ENCODE measurements at regions not wholly inside any gene's neighbourhood (a gene's known extent, or its start where the extent isn't known, plus 50 kb on each side); places are given as distances from the start of the nearest gene placed in this dataset.

DNA sequence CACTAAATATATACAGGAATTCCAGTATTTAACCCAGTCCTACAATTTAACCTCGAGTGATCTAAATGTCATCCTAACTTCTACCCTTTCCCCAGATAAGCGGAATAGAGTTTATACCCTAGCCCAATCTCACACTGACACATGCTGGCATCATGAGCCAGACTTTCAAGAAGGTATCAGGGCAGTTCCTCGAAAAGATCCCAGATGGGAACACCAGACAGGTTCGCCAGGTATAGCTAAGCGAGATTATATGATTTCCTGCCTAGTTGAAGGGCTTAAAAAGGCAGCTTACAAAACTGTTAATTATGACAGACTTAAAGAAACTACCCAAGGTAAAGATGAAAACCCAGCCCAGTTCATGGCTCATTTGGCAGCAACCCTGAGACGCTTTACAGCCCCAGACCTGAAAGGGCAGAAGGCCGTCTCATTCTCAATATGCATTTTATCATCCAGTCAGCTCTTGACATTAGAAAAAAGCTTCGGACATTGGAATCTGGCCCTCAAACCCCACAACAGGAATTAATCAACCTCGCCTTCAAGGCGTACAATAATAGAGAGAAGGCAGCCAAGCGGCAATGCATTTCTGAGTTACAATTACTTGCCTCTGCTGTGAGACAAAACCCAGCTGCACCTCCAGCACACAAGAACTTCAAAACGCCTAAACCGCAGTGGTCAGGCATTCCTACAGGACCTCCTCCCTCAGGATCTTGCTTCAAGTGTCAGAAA lies 668.2 kb upstream of the PKDCC start:
- no peak for DNase-seq (ENCODE audit: low spot score)
- no peaks in the 10 kb centered on the region for H3K9me3 ChIP-seq (ENCODE audit: control insufficient read depth in 4 of 4, low read length in 3 of 4)
- no peak overlapping the region for H3K9ac ChIP-seq (ENCODE audit: low read depth in 1 of 2, low read length in 2 of 2)
- H3K4me3 ChIP-seq (ENCODE audit: low read depth in 1 of 3, low read length in 3 of 3) = no peak overlapping the region
- no peaks in the 10 kb centered on the region for H3K27me3 ChIP-seq (ENCODE audit: control insufficient read depth in 4 of 4, insufficient read depth in 4 of 4, low read length in 3 of 4)
- H3K36me3 ChIP-seq (ENCODE audit: control insufficient read depth in 4 of 4, insufficient read depth in 3 of 4, low read depth in 1 of 4, low read length in 3 of 4) = no peaks in the 10 kb centered on the region
- H3K4me1 ChIP-seq (ENCODE audit: control insufficient read depth in 4 of 4, insufficient read depth in 4 of 4, low read length in 3 of 4) = no peaks in the 10 kb centered on the region
- 80% methylated on average over 13 of the region's 13 CpGs for WGBS
- TF ChIP-seq FOXA1 (IDR thresholded peaks at IDR 0.05) = no peak
- TF ChIP-seq, protein P1, sequence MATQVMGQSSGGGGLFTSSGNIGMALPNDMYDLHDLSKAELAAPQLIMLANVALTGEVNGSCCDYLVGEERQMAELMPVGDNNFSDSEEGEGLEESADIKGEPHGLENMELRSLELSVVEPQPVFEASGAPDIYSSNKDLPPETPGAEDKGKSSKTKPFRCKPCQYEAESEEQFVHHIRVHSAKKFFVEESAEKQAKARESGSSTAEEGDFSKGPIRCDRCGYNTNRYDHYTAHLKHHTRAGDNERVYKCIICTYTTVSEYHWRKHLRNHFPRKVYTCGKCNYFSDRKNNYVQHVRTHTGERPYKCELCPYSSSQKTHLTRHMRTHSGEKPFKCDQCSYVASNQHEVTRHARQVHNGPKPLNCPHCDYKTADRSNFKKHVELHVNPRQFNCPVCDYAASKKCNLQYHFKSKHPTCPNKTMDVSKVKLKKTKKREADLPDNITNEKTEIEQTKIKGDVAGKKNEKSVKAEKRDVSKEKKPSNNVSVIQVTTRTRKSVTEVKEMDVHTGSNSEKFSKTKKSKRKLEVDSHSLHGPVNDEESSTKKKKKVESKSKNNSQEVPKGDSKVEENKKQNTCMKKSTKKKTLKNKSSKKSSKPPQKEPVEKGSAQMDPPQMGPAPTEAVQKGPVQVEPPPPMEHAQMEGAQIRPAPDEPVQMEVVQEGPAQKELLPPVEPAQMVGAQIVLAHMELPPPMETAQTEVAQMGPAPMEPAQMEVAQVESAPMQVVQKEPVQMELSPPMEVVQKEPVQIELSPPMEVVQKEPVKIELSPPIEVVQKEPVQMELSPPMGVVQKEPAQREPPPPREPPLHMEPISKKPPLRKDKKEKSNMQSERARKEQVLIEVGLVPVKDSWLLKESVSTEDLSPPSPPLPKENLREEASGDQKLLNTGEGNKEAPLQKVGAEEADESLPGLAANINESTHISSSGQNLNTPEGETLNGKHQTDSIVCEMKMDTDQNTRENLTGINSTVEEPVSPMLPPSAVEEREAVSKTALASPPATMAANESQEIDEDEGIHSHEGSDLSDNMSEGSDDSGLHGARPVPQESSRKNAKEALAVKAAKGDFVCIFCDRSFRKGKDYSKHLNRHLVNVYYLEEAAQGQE (IDR thresholded peaks at IDR 0.05) = no peak
- TF ChIP-seq, protein P2, sequence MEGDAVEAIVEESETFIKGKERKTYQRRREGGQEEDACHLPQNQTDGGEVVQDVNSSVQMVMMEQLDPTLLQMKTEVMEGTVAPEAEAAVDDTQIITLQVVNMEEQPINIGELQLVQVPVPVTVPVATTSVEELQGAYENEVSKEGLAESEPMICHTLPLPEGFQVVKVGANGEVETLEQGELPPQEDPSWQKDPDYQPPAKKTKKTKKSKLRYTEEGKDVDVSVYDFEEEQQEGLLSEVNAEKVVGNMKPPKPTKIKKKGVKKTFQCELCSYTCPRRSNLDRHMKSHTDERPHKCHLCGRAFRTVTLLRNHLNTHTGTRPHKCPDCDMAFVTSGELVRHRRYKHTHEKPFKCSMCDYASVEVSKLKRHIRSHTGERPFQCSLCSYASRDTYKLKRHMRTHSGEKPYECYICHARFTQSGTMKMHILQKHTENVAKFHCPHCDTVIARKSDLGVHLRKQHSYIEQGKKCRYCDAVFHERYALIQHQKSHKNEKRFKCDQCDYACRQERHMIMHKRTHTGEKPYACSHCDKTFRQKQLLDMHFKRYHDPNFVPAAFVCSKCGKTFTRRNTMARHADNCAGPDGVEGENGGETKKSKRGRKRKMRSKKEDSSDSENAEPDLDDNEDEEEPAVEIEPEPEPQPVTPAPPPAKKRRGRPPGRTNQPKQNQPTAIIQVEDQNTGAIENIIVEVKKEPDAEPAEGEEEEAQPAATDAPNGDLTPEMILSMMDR (IDR thresholded peaks at IDR 0.05; ENCODE audit: low read depth, low read length, missing input control) = no peak
- TF ChIP-seq, protein P3, sequence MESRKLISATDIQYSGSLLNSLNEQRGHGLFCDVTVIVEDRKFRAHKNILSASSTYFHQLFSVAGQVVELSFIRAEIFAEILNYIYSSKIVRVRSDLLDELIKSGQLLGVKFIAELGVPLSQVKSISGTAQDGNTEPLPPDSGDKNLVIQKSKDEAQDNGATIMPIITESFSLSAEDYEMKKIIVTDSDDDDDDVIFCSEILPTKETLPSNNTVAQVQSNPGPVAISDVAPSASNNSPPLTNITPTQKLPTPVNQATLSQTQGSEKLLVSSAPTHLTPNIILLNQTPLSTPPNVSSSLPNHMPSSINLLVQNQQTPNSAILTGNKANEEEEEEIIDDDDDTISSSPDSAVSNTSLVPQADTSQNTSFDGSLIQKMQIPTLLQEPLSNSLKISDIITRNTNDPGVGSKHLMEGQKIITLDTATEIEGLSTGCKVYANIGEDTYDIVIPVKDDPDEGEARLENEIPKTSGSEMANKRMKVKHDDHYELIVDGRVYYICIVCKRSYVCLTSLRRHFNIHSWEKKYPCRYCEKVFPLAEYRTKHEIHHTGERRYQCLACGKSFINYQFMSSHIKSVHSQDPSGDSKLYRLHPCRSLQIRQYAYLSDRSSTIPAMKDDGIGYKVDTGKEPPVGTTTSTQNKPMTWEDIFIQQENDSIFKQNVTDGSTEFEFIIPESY (IDR thresholded peaks at IDR 0.05) = no peak
- no peak for TF ChIP-seq FOXA2 (IDR thresholded peaks at IDR 0.05)
- no peak for TF ChIP-seq YY1 (IDR thresholded peaks at IDR 0.05)
- TF ChIP-seq NR2F2 (IDR thresholded peaks at IDR 0.05) = no peak
- TF ChIP-seq EGR1 (IDR thresholded peaks at IDR 0.05; ENCODE audit: low read depth in 2 of 2) = no peak
- TF ChIP-seq, protein P4, sequence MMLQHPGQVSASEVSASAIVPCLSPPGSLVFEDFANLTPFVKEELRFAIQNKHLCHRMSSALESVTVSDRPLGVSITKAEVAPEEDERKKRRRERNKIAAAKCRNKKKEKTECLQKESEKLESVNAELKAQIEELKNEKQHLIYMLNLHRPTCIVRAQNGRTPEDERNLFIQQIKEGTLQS (IDR thresholded peaks at IDR 0.05) = no peak
- no peak for TF ChIP-seq RAD21 (IDR thresholded peaks at IDR 0.05)
- no peak for TF ChIP-seq SP1 (IDR thresholded peaks at IDR 0.05)
- TF ChIP-seq, protein P5, sequence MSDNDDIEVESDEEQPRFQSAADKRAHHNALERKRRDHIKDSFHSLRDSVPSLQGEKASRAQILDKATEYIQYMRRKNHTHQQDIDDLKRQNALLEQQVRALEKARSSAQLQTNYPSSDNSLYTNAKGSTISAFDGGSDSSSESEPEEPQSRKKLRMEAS (IDR thresholded peaks at IDR 0.05) = no peak
- no peak for TF ChIP-seq RXRA (IDR thresholded peaks at IDR 0.05)
- TF ChIP-seq HNF4G (IDR thresholded peaks at IDR 0.05) = no peak
- TF ChIP-seq HNF4A (conservative IDR thresholded peaks at IDR 0.05) = no peak
- H3K27ac ChIP-seq (ENCODE audit: low read depth in 1 of 2, low read length in 2 of 2) = no peak overlapping the region

DNA sequence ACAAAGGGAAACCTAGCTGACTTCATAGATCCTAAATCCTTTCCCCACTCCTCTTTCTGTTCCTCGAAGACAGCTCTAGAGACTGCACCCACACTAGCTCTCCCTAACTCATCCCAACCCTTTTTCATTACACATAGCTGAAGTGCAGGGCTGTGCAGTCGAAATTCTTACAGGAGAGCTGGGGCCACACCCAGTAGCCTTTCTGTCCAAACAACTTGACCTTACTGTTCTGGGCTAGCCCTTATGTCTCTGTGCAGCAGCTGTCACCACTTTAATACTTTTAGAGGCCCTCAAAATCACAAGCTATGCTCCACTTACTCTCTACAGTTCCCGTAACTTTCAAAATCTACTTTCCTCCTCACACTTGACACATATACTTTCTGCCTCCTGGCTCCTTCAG lies 666.1 kb upstream of the PKDCC start:
- no peak overlapping the region for H3K4me3 ChIP-seq (ENCODE audit: low read depth in 1 of 3, low read length in 3 of 3)
- TF ChIP-seq FOXA2 (IDR thresholded peaks at IDR 0.05) (no peak), RAD21 (IDR thresholded peaks at IDR 0.05) (no peak)
- TF ChIP-seq, protein P4 (IDR thresholded peaks at IDR 0.05) = no peak
- TF ChIP-seq, protein P2 (IDR thresholded peaks at IDR 0.05; ENCODE audit: low read depth, low read length, missing input control) = no peak
- H3K27ac ChIP-seq (ENCODE audit: low read depth in 1 of 2, low read length in 2 of 2) = no peak overlapping the region
- H3K36me3 ChIP-seq (ENCODE audit: control insufficient read depth in 4 of 4, insufficient read depth in 3 of 4, low read depth in 1 of 4, low read length in 3 of 4) = no peaks in the 10 kb centered on the region
- H3K4me1 ChIP-seq (ENCODE audit: control insufficient read depth in 4 of 4, insufficient read depth in 4 of 4, low read length in 3 of 4) = no peaks in the 10 kb centered on the region
- H3K9me3 ChIP-seq (ENCODE audit: control insufficient read depth in 4 of 4, low read length in 3 of 4) = no peaks in the 10 kb centered on the region
- no peak for DNase-seq (ENCODE audit: low spot score)
- no peaks in the 10 kb centered on the region for H3K27me3 ChIP-seq (ENCODE audit: control insufficient read depth in 4 of 4, insufficient read depth in 4 of 4, low read length in 3 of 4)
- H3K9ac ChIP-seq (ENCODE audit: low read depth in 1 of 2, low read length in 2 of 2) = no peak overlapping the region
- WGBS = 66% methylated on average over 3 of the region's 3 CpGs
